HG03520 (cell line): ENCODE measurements at regions not wholly inside any gene's neighbourhood (a gene's known extent, or its start where the extent isn't known, plus 50 kb on each side); places are given as distances from the start of the nearest gene placed in this dataset.
A peak's percentile ranks its signal among the peaks of the same experiment; 100 is the strongest.
"Not testable (repeated sequence)": the region's sequence is repeated elsewhere in the genome, so short reads cannot be mapped to it uniquely, and the experiment has no call there.

Experiments
- ATAC-seq: cut with Tn5 transposase; IDR thresholded peaks from one replicate; pipeline ENCODE4 v1.9.1; 2021; ENCODE audit warnings: mild to moderate bottlenecking, moderate library complexity; ENCODE audit not compliant: unreplicated experiment

GRCh38 chr10:10667466-10667865 lies 350.2 kb upstream of the CELF2 start:
- no peak for ATAC-seq

- peak; percentile 11 for ATAC-seq
Observed at GRCh38 chr10:10676972-10677371, 340.7 kb upstream of the CELF2 start.

- ATAC-seq = peak; percentile 73
Observed at GRCh38 chr10:10677479-10677878, 340.2 kb upstream of the CELF2 start.

- no peak for ATAC-seq
Observed at GRCh38 chr10:10680496-10680895, 337.2 kb upstream of the CELF2 start.

- ATAC-seq = no peak
Observed at GRCh38 chr10:10684972-10685371, 332.7 kb upstream of the CELF2 start.

- ATAC-seq = peak; percentile 85
Observed at GRCh38 chr10:10685566-10685965, 332.1 kb upstream of the CELF2 start.

- no peak for ATAC-seq
Observed at GRCh38 chr10:10687751-10688150, 329.9 kb upstream of the CELF2 start.

GRCh38 chr10:10699427-10699826 lies 318.2 kb upstream of the CELF2 start:
- ATAC-seq = no peak

GRCh38 chr10:10701084-10701611 lies 316.5 kb upstream of the CELF2 start:
- no peak for ATAC-seq

- ATAC-seq = no peak
Observed at GRCh38 chr10:10702211-10702610, 315.5 kb upstream of the CELF2 start.

GRCh38 chr10:10703382-10703781 lies 314.3 kb upstream of the CELF2 start:
- ATAC-seq = no peak

- ATAC-seq = no peak
Observed at GRCh38 chr10:10712155-10712704, 305.4 kb upstream of the CELF2 start.

GRCh38 chr10:10714327-10714726 lies 303.3 kb upstream of the CELF2 start:
- ATAC-seq = no peak

GRCh38 chr10:10716972-10717371 lies 300.7 kb upstream of the CELF2 start:
- no peak for ATAC-seq

GRCh38 chr10:10722422-10722821 lies 295.2 kb upstream of the CELF2 start:
- ATAC-seq = no peak

- no peak for ATAC-seq
Observed at GRCh38 chr10:10725196-10725595, 292.5 kb upstream of the CELF2 start.

GRCh38 chr10:10726101-10726500 lies 291.6 kb upstream of the CELF2 start:
- ATAC-seq = no peak

- not testable (repeated sequence) for ATAC-seq
Observed at GRCh38 chr10:10727411-10727810, 290.3 kb upstream of the CELF2 start.

- no peak for ATAC-seq
Observed at GRCh38 chr10:10727812-10728211, 289.9 kb upstream of the CELF2 start.

- no peak for ATAC-seq
Observed at GRCh38 chr10:10730471-10731043, 287.1 kb upstream of the CELF2 start.

GRCh38 chr10:10731366-10731765 lies 286.3 kb upstream of the CELF2 start:
- ATAC-seq = no peak

GRCh38 chr10:10734356-10735064 lies 283.2 kb upstream of the CELF2 start:
- no peak for ATAC-seq
